ENCODE measurements at regions not wholly inside any gene's neighbourhood (a gene's known extent, or its start where the extent isn't known, plus 50 kb on each side); places are given as distances from the start of the nearest gene placed in this dataset.

- DNase-seq: no peak
- 53 to 55% methylated on average over 5 of the region's 5 CpGs for WGBS, 2 donors (ENCODE audit: low coverage in 1 of 2)
- Histone ChIP-seq H3K4me3 (no peak overlapping the region), H3K27ac (no peak overlapping the region), H3K27me3 (no peaks in the 10 kb centered on the region), H3K9me3 (no peaks in the 10 kb centered on the region), H3K36me3 (no peaks in the 10 kb centered on the region), H3K4me1 (no peaks in the 10 kb centered on the region)
- in situ Hi-C loops (cut with MboI; ENCODE audit: low pct_ligation_motif_present in 1 of 4, low pct_unique_long_range_greater_than_20kb in 1 of 4, low sequenced_read_pairs in 3 of 4): no loop called here
- TF ChIP-seq POLR2A (IDR thresholded peaks at IDR 0.05): no peak
- TF ChIP-seq EP300 (IDR thresholded peaks at IDR 0.05; ENCODE audit: low read depth): no peak
- no peak for TF ChIP-seq CTCF (IDR thresholded peaks at IDR 0.05)
- no peak for TF ChIP-seq POLR2AphosphoS5 (IDR thresholded peaks at IDR 0.05)
- intact Hi-C loops (cut with DNase I; ENCODE audit: low total_unique reads): no loop called here
These were observed 381.5 kb upstream of the PSMD7 start for GRCh38 chr16:73915140-73915539.

GRCh38 chr16:73912850-73913249 is 383.8 kb upstream of the PSMD7 start:
- in situ Hi-C loops (cut with MboI; ENCODE audit: low pct_ligation_motif_present in 1 of 4, low pct_unique_long_range_greater_than_20kb in 1 of 4, low sequenced_read_pairs in 3 of 4): no loop called here
- Histone ChIP-seq H3K27me3 (no peaks in the 10 kb centered on the region), H3K9me3 (no peaks in the 10 kb centered on the region), H3K4me3 (no peak overlapping the region), H3K4me1 (no peaks in the 10 kb centered on the region), H3K27ac (no peak overlapping the region), H3K36me3 (no peaks in the 10 kb centered on the region)
- intact Hi-C loops (cut with DNase I; ENCODE audit: low total_unique reads): no loop called here
- TF ChIP-seq CTCF (IDR thresholded peaks at IDR 0.05) (no peak), POLR2A (IDR thresholded peaks at IDR 0.05) (no peak), EP300 (IDR thresholded peaks at IDR 0.05; ENCODE audit: low read depth) (no peak), POLR2AphosphoS5 (IDR thresholded peaks at IDR 0.05) (no peak)
- no peak for DNase-seq
- WGBS, 2 donors (ENCODE audit: low coverage in 1 of 2): 91% methylated on average over 1 of the region's 1 CpG

- Histone ChIP-seq H3K4me1 (no peaks in the 10 kb centered on the region), H3K4me3 (no peak overlapping the region), H3K9me3 (no peaks in the 10 kb centered on the region), H3K27ac (no peak overlapping the region), H3K27me3 (no peaks in the 10 kb centered on the region), H3K36me3 (no peaks in the 10 kb centered on the region)
- DNase-seq: no peak
- 70% methylated on average over 3 of the region's 3 CpGs for WGBS, 2 donors (ENCODE audit: low coverage in 1 of 2)
- intact Hi-C loops (cut with DNase I; ENCODE audit: low total_unique reads) (no loop called here), in situ Hi-C loops (cut with MboI; ENCODE audit: low pct_ligation_motif_present in 1 of 4, low pct_unique_long_range_greater_than_20kb in 1 of 4, low sequenced_read_pairs in 3 of 4) (no loop called here)
- TF ChIP-seq POLR2A (IDR thresholded peaks at IDR 0.05) (no peak), CTCF (IDR thresholded peaks at IDR 0.05) (no peak), EP300 (IDR thresholded peaks at IDR 0.05; ENCODE audit: low read depth) (no peak)
These were observed 384.3 kb upstream of the PSMD7 start for GRCh38 chr16:73912281-73912680.

GRCh38 chr16:73909529-73910035 is 387.0 kb upstream of the PSMD7 start:
- no peak for DNase-seq
- 58 to 62% methylated on average over 4 to 5 of the region's 5 CpGs for WGBS, 2 donors (ENCODE audit: low coverage in 1 of 2)
- intact Hi-C loops (cut with DNase I; ENCODE audit: low total_unique reads): no loop called here
- no peaks in the 10 kb centered on the region for H3K36me3 ChIP-seq
- no peak overlapping the region for H3K4me3 ChIP-seq
- H3K9me3 ChIP-seq: no peaks in the 10 kb centered on the region
- H3K4me1 ChIP-seq: no peaks in the 10 kb centered on the region
- H3K27ac ChIP-seq: no peak overlapping the region
- in situ Hi-C loops (cut with MboI; ENCODE audit: low pct_ligation_motif_present in 1 of 4, low pct_unique_long_range_greater_than_20kb in 1 of 4, low sequenced_read_pairs in 3 of 4): no loop called here
- no peak for TF ChIP-seq POLR2A (IDR thresholded peaks at IDR 0.05)
- H3K27me3 ChIP-seq: no peaks in the 10 kb centered on the region

GRCh38 chr16:73891129-73891542 is 405.5 kb upstream of the PSMD7 start:
- intact Hi-C loops (cut with DNase I; ENCODE audit: low total_unique reads) (no loop called here), in situ Hi-C loops (cut with MboI; ENCODE audit: low pct_ligation_motif_present in 1 of 4, low pct_unique_long_range_greater_than_20kb in 1 of 4, low sequenced_read_pairs in 3 of 4) (loop anchor here in 1 of 4 donors (25.0 kb wide), 1 partner anchor 1404 kb away; no protein-coding TSS in a partner anchor)
- H3K27me3 ChIP-seq: peaks cover 59% of the 10 kb centered on the region
- H3K4me1 ChIP-seq: peaks cover 0 to 7% (median 0%) of the 10 kb centered on the region in 4 donors
- DNase-seq: peak; percentile 8
- H3K9me3 ChIP-seq: no peaks in the 10 kb centered on the region
- no peaks in the 10 kb centered on the region for H3K36me3 ChIP-seq
- 2% methylated on average over 7 of the region's 7 CpGs; no CpG with 5 or more reads in 1 of the 2 donors for WGBS, 2 donors (ENCODE audit: low coverage in 1 of 2)
- TF ChIP-seq POLR2AphosphoS5 (IDR thresholded peaks at IDR 0.05) (no peak), EP300 (IDR thresholded peaks at IDR 0.05; ENCODE audit: low read depth) (no peak), POLR2A (IDR thresholded peaks at IDR 0.05) (no peak), CTCF (IDR thresholded peaks at IDR 0.05) (no peak)
- no peak overlapping the region for H3K4me3 ChIP-seq
- peak overlapping the region in 1 of 4 donors; percentile 15 for H3K27ac ChIP-seq
